ENCODE measurements at regions not wholly inside any gene's neighbourhood (a gene's known extent, or its start where the extent isn't known, plus 50 kb on each side); places are given as distances from the start of the nearest gene placed in this dataset.

DNA sequence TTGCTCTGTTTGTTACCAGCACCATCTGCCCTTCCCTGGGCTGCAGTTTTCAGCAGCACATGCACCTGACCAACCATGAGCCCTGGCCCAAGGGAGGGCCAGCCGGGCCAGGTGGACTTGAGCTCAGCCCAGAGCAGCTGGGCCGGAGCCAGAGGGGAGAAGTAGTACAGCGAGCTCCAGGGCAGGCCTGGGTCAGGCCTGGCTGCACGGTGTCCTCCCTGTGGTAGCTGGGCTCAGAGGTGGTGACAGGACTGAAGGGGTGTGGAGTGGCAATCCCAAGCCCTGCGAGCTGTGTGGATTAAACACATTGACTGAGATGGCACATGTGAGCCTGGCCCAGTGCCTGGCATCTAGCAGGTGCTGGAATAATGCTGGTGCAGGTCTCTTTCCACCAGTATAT lies 222.2 kb downstream of the GLI2 start:
- no peak for DNase-seq

- no peak for DNase-seq
Observed at GRCh38 chr2:120958623-120959366, 223.1 kb downstream of the GLI2 start.

- DNase-seq, result no peak
Observed at GRCh38 chr2:120959426-120959825, 223.8 kb downstream of the GLI2 start.

DNA sequence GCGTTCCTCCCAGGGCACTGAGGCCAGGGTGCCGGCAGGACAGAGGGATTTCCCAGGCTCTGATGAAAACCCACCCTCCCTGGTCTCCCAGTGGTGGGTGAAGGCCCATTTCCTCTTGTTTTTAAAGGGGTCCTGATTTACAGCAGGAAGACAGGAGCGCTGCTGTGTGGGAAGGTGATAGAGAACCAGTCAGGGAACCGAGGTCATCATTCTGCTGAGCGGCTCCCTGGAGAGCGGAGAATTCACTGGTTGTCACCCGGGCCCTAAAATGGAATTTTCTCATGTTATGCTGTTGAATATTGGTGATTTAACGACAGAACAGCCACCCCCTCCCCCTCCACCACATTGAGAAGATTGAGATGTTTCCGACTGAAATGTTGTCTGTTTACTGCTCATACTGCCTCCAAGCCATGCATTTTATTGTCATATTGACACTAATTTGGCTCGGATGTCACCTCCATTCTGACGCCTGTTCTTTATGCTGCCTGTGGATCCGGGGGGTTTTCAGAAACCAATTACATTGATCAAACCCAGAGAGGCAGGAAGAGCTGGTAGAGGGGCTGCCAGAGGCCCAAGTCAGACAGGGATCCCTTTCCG lies 225.2 kb downstream of the GLI2 start:
- DNase-seq, result no peak

DNA sequence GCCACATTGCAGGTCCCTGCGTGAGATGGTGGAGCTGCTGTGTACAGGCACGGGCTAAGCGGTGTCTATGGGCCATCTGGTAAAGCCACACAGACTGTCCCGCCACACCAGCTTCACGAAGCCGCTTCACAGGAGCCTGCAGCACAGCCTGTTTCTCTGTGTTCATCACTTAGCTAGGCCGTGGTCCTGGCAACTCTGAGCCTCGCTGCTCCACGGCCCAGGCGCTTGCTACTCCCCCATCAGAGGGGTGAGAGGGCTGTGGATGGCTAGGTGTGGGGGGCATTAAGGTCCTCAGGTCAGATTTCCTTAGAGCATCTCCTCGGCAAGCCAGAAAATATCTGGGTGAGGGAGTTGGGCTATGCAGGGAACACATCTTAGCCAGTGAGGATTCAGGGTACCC lies 225.7 kb downstream of the GLI2 start:
- no peak for DNase-seq

DNA sequence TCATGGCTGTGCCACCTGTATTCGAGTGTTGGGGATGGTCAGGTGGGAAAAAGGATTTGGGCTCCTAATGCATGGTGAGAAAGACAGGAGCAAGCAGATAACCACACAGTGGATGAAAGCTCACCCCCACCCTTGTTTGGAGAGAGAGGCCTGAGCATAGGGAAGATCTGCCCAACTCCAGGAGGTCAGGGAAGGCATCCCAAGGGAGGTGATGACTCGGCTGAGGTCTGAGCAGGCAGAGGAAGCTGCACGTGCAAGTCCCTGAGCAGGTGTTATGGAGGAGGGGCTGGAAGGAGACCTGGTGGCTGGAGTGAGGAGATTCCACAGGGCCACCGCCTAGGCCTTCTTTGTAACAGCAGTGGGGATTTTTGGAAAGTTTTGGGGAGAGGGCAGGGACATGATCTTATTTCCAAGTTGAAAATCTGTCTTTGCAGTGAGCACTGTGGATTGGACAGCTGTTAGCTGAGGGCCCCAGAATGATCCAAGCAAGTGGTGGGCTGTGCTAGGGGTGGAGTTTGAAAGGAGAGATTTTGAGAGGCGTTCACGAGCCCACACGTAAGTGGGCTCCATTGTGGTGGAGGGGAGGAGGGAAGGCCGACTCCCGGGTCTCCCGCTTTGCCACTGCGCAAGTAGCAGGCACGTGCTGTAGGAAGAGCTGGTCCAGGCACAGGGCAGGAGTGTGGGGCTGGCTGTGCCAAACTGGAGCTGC lies 228.5 kb downstream of the GLI2 start:
- DNase-seq, result no peak

GRCh38 chr2:120964819-120965218 lies 229.2 kb downstream of the GLI2 start:
- DNase-seq, result no peak

DNA sequence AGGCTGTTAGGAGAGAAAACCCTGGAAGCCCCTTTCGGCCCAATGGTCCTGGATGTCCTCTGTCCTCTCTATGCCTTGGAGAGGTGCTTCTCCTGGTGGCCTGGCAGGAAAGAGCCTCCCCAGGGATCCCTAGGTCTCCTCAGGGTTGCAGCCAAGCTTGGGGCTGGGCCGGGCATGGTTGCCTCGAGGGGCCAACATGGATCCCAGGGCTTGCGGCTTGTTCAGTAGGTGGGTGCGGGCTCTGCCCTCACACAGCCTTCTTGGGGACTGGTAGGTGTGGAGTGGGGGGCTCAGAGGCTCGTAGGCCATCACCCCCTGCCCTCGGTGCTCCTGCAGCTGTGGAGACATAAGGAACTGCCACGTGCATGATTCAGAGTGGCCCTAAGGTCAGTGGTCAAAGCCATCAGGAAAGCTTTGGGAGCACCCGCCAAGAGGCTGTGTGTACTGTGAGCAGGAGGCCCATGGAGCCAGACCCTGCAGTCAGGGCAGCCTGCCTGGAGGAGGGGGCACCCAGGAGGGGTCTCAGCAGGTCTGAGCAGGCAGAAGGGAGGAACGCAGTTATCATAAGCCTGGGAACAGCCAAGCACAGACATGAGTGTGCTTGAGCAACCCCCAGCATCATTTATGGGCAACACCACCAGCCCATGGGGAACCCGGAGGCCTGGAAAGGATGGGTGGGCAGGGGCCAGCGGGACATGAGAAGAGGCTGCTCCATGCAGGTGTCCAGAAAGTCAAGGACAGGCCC lies 231.0 kb downstream of the GLI2 start:
- no peak for DNase-seq

DNA sequence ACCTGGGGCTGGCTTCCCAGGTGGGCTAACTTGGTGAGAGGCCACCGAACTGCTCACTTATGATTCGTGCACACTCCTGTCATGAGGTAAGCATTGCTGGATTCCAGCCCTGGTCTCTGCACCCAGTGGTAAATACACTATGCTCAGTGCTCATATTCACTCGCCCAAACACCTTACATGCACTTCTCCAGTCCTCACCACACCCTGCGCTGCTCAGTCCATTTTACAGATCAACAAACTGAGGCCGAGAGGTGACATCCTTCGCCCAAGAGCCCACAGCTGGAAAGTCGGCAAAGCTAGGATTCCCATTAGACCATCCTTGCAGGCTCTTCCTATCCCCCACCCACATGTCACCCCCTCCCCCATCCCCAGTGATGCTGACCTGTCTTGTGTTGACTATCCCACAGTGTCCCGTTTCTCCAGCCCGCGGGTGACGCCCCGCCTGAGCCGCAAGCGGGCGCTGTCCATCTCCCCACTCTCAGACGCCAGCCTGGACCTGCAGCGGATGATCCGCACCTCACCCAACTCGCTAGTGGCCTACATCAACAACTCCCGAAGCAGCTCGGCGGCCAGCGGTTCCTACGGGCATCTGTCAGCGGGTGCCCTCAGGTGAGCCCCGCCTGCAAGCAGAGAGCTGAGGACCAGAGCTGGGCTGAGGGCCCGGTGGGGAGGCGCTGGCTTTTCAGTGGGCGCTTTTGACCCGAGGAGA lies 232.8 kb downstream of the GLI2 start:
- DNase-seq, result no peak

DNA sequence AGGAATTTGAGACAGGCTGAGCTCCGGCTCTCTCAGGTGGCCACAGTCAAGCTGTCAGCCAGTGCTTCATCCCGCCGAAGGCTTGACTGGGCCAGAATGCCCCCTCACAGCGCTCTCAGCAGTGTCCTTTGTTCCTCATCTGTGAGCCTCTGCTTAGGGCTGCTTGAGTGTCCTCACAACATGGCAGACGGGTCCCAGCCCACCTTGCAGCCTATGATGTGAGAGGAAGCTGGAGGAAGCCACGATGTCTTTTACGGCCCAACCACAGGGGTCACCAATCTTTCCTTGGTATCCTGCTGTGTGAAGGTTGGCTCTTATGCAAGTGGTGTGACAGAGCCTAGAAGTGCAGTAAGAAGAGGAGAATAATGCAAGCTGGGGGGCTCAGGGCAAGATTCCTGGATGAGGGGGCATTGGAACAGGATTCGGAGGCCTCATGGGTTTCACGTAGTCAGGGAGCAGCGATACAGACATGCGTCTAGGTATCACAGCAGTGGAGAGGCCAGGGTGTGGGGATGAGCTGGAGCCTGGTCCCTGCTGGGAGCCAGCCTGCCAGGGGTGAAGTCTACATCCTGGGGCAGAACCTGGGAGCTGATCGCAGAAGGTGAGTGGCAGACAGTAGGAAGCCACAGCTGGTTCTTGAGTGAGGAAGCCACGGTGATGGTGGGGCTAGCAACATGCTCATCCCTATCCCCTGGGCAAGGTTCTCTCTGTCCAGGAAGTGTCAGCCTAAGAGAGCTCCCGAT lies 234.1 kb downstream of the GLI2 start:
- no peak for DNase-seq

DNA sequence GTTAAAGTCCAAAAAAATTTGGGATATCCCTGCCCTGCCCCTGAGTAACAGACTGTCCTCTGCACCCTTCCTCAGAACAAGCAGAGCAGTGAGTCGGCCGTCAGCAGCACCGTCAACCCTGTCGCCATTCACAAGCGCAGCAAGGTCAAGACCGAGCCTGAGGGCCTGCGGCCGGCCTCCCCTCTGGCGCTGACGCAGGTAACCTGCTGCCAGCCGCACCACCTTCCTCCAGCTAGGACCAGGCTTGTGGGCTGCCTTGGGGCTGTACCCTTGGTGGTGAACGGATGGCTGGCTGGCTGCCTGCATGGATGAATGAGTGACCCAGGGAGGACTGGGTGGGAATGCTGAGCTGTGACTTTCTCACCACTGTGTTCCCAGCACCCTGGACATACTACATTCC lies 236.2 kb downstream of the GLI2 start:
- DNase-seq, result no peak

- no peak for DNase-seq
Observed at GRCh38 chr2:120972286-120972685, 236.6 kb downstream of the GLI2 start.

DNA sequence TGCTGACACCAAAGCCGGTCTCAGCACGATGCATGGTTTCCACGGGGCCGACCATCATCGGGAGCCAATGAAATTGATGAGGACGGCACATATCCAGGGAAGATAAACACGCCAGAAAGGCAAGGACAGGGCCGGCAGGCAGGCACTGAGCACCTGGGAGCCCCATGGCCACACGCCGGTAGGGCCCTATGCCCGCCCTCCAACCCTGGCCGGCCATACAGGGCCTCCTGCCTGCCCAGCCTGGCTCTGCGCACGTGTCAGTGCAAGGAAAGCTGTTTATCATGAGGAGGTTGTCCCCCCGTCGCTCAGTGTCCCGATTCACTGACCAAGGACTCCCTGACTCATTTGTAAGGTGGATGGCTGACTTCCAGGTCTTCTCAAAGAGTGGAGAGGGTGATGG lies 237.5 kb downstream of the GLI2 start:
- no peak for DNase-seq

GRCh38 chr2:120974950-120975349 lies 239.3 kb downstream of the GLI2 start:
- no peak for DNase-seq

DNA sequence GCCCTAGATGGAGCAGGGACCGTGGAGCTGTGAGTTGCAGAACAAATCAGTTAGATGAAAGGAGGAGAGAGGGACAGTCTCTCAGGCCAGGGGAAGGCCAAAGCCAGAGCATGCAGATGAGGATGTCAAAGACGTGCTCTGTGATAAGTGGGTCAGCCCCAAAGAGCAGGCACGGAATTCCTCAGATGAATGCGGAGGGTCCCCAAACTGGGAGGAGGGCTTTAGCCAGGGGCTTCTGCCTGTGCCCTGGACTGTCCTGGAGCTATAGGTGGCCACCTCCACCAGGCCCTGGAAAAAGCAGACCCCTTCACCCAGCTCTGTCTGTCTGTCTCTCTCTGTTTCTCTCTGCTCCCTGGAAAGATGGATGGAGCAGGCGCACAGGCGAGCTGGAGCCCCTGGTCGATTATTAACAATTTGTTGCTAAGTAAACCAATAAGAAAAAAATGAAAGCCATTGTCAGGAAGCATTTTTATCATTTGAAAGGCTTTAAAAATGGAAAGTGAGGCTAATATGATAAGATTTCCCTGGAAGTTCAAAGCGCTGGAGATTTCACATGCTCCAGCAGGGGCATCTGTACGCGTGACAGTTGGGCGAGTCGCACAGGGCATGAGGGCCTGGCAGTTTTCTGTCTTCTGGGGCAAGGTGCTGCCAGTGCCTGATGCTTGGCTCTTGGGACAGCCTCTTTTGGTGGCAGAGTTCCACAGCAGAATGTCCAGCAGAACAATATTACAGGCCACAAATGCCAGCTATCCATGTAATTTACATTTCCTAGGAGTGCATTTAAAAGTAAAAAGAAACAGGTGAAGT lies 241.0 kb downstream of the GLI2 start:
- no peak for DNase-seq

GRCh38 chr2:120977582-120978358 lies 242.1 kb downstream of the GLI2 start:
- no peak for DNase-seq

GRCh38 chr2:120978359-120979050 lies 242.8 kb downstream of the GLI2 start:
- no peak for DNase-seq

DNA sequence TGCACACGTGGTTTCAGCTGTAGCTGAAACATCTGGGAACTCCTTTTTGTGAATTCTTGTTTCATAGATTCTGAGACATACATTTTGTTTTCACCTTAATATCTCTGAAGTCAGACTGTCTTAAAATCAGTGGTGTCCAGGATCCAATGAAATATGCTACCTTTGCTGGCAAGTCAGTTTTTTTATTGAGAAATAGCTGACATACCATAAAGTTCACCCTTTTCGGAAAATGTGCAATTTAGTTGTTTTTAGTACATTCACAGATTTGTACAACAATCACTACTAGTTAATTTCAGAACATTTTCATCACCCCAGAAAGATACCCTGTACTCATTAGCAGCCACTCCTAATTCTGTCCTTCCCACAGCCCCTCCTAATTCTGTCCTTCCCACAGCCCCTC lies 243.7 kb downstream of the GLI2 start:
- DNase-seq, result no peak

DNA sequence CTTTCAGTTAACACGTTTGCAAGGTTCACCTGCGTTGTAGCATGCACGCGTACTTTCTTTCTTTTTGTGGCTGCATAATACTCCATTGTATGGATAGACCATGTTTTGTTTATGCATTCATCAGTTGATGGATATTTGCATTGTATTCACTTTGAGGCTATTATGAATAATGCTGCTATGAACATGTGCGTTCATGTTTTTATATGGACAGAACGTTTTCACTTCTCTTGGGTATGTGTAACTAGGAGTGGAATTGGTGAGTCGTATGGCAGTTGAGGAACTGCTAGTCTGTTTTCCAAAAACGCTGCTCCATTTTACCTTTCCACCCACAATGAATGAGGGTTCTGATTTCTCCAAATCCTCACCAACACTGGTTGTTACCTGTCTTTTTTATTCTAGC lies 244.3 kb downstream of the GLI2 start:
- no peak for DNase-seq

DNA sequence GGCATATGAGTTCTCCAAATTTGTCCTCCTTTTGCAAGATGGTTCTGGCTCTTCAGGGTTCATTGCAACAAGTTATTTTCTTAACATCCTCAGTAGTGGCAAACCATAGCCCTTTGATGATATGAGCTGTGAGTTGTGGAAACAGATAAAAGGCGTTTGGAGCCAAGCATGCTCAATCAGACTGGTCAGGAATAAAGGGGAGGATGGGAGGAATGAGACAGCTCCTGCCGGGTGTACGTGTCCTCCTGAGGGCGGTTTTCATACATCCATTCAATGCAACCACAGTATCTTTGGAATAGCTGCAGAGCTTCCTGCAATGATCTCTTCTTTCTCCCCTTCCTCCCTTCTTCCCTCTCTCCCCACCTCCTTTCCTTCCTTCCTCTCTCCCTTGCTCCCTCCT lies 245.8 kb downstream of the GLI2 start:
- DNase-seq, result no peak
